Amniotic stem cell (primary cell): ENCODE measurements at regions not wholly inside any gene's neighbourhood (a gene's known extent, or its start where the extent isn't known, plus 50 kb on each side); places are given as distances from the start of the nearest gene placed in this dataset.
"Not testable (repeated sequence)": the region's sequence is repeated elsewhere in the genome, so short reads cannot be mapped to it uniquely, and the experiment has no call there.

Experiments used
- DNase-seq: peaks from one replicate; lab custom pipeline; 2025; lab: John Stamatoyannopoulos, UW

DNA sequence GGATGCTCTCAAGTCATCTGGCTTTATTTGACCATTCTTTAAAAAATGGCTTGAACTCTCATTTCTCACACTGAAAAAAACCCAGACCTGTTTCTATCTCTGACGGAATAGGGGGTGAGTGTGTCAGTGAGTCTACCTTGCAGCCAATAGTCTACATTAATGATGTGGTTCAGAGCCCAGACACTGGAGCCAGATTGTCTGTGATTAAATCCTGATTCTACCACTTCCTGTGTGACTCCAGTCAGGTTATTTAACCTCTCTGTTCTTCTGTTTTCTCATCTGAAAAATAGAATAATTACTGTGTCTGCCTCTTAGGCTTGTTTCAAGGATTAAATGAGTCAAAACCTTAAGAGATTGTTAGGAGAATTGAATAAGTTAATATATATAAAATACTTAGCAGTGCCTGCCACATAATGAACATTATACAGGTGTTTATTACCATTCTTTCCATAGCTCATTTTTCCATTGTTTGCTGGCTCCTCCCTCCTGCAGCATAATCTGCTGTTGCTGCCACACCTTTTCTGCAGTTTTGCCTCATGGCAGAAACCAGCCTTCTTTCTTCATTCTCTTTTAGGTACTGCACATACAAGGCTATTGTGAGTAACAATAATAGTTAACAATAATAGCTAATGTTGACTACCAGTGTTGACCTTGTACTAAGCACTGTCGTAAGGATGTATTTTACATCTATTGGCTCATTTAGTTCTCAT is 157.6 kb upstream of the IVNS1ABP start:
- DNase-seq: no peak

DNA sequence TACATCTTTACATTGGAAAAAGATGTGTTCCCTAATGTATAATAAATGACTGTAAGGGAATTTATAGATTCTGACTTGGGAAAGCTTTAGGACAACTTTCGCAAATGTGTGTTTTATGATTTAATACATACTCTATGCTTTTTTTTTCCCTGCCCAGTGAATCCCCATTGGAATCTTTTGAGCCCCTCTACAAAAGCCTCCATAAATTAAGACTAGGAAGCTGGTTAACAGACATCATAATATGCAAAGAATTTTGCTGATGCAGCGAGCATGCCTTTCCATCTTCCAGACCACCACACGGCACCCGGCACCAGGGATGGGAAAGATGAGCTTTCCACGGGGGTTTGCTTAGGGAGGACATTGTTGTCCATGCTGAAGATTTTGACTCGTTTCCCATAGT is 156.1 kb upstream of the IVNS1ABP start:
- no peak for DNase-seq

DNA sequence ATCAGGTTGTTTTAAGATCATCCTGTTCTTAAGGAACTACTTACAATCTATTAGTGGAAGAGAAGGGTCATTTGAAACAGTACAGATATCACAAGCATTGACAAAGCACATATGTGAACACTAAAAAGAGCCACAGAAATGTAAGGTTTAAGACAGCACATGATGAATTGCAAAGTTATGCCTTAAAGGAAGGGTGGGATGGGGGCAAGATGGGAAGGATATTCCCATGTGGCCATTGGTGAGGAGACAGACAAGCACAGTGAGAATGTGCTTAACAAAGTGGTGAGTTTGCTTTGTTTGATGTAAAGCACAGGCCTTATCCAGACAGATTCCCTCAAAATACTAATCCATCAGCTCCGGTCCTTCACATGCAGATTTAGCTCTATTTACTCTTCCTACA is 151.6 kb upstream of the IVNS1ABP start:
- DNase-seq: no peak

DNA sequence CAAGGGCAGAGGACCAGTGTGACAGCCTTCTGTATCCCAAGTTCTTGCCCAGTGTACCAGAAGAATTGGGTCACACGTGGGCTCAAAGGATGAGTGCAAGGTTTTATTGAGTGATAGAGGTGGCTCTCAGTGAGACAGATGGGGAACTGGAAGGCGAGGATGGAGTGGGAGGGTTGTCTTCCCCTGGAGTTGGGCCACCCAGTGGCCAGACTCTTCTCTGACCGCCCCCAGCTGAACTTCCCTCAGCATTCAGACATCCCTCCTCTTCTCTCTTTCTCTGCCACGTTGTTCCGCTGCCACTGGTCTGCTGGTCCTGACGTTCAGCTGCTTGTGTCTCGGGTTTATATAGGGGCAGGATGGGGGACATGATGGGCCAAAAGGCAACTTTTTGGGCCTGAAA is 150.1 kb upstream of the IVNS1ABP start:
- no peak for DNase-seq

DNA sequence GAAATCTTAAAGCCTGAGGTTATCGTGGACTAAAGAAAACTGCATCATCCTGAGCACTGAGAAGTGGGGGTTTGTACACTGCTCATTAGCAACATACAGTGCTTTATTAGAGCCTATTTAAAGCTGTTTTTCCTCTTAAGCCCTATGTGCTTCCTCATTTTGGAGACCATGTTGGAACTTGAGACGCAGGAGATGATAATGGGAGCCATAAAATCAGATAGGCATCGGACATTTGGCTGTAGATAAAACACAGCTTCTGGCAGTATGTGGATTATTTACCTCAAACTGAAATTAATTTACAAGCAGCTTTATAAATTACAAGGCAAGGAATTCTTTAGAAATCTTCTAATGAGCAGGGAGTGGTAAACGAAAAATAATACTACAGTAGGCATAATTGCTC is 147.7 kb upstream of the IVNS1ABP start:
- DNase-seq: no peak

DNA sequence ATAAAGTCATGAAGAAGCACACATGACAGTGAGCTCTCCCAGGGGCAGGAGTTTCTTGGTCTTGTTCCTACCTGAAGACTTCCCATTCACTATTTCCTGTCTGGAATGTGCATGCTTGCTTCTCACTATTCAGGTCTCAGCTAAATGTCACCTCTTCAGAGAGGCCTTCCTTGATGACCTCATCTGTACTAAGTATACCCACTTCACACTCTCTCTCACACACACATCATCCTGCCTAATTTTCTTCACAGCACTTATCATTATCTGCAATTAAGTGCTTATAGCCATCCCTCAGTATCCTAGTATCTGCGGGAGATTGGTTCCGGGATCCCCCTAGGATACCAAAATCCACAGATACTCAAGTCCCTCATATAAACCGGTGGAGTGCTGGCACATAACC is 146.4 kb upstream of the IVNS1ABP start:
- no peak for DNase-seq

DNA sequence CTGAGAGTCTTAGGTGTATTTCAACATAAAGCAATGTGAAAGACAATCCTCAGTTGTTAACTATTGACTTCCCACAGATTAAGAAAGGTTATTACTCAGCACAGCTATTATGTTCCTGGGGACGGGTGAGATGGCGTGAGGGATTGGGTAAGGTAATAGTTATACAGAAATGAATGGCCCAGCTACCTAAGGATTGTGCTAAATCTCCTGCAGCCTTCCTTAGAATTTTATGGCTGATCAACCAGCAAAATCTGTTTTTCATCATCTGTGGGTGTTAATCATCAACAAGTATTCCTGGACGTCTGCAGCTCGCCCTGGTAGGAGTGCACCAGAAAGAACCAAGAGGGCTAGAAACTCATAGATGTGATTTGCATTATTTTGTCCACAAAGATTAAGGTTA is 146.0 kb upstream of the IVNS1ABP start:
- DNase-seq: no peak

DNA sequence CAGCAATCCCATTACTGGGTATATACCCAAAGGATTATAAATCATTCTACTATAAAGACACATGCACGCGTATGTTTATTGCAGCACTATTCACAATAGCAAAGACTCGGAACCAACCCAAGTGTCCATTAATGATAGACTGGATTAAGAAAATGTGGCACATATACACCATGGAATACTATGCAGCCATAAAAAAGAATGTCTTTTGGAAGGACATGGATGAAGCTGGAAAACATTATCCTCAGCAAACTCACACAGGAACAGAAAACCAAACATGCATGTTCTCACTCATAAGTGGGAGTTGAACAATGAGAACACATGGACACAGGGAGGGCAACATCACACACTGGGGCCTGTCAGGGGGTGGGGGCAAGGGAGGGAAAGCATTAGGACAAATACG is 143.7 kb upstream of the IVNS1ABP start:
- DNase-seq: not testable (repeated sequence)

DNA sequence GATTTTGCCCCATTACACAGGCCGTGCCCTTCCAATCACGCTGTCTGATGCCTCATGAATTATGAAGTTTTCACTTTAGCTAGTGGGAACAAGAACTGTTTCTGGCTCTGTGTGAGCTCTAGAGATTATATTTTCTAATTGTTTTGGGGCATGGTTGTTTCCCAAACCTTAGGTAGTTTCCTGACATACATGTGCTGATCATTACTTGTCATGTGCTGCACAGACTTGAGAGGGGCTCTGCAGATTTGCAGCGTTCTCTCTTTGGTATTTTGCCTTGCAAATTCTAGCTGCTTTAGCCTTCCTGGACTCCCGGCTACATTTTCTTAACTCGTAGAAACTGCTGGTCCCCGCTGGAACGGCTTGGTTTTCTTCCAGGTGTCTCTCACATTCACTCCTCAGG is 142.1 kb upstream of the IVNS1ABP start:
- no peak for DNase-seq

DNA sequence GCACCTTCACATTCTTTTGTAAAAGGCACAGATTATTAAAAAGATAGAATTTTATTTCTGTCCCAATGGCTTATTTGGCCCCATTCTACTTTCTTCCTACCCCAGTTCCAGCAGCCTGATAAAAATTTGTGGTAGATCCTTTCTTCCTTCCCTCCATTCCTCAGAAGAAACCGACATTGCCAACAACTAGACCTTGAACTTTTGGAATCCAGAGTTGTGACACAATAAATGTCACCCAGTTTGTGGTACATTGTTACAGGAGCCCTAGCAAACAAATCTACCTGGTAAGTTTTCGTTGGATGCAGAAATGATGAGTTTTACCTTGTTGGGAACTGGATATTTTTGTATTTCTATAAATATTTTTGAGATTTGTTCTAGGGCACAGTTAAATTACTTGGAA is 141.6 kb upstream of the IVNS1ABP start:
- DNase-seq: no peak

DNA sequence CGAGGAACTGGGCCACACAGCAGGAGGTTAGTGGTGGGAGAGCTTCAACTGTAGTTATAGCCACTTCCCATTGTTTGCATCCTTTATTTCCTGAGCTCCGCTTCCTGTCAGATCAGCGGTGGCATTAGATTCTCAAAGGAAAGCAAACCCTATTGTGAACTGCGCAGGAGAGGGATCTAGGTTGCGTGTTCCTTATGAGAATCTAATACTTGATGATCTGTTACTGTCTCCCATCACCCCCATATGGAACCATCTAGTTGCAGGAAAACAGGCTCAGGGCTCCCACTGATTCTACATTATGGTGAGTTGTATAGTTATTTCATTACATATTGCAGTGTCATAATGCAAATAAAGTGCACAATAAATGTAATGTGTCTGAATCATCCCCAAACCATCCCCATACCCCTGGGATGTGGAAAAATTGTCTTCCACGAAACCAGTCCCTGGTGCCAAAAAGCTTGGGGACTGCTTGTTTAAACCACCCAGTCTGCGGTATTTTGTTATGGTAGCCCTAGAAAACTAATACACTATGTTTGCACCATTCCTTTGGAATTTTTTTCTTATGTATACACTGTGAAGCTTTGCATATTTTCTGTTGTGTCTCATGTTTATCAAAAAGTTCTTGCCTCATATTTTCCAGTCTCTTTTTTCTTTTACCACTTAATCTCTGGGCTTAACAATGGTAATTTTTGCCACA is 136.6 kb upstream of the IVNS1ABP start:
- peak; percentile 42 for DNase-seq

DNA sequence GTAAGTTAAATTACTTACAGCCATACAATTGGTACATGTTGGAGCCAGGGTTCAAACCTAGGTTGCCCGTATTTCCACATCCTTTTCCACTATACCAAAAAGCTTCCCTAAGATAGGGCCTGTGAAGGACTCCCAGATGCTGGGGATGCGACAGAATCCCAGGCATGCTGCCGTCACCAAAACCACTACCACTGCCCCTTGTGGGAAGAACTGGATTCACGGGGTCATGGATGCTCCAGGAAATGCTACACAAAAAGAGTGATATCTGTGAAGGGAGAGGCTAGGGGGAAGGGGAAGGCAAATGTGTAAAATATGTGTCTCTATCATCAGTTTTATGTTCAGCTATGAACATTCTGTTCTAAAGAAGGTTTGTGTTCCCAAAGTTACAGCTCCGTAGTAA is 133.9 kb upstream of the IVNS1ABP start:
- no peak for DNase-seq

DNA sequence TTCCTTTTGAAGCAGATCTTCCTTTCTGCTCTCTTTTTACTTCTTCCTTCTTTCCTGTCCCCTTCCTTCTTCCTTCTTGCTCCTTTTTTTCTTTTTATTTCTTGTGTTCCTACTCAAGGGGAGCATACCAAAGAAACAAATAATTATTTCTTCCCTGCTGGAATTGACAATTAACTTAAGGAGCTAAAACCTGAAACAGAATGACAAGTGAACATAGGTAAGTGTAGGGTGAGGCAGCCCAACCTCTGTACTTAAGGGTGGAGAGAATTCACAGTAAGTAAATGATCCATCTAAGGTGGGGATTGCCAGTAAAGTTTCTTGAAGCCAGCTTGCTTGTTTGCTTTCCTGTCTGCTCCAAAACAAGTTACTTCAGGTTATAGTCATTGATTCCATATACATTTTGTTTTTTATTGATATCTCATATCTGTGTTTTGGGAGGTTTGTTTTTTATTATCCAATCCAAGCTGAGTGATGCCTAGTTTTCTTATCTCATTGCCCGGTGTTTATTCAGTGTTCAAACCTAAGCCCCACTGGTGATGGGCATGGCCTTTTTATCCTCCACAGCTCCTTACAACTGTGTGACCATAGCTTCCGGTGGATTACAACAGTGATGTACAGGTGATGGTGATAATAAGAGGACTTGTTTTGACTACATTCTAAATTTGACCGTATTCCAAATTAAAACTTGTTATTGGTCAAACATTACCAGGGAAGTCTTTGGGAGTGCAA is 133.2 kb upstream of the IVNS1ABP start:
- no peak for DNase-seq

DNA sequence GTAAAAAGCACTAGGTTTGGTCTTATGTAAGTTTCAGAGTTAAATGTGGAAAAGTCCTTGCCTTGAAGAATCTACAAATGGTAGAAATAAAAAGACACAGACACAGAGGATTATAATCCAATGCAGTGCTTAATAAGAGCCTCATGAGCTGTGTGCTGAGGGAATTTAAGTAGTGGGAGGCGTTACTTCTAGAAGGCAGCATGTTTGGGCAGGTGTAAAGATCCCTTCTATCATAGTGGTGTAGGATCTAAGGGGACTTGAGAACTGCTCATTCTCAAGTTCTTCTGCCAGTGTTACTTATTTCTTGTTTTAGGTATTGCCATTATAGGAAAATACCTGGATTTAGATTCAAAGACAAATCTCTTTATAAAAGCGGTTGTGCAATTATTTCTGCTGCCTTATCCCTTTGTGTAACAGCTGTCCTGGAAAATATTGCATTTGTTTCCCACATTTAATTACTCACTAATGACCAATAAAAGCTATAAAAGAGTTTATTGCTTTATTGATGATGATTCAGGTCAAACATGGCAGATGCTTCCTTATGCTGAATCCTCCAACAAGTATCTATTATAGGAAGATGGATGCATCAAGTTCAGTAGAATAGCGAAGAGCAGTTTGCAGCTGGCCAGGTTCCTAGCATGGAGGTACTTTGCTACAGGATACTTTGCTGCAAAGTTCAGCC is 132.5 kb upstream of the IVNS1ABP start:
- no peak for DNase-seq

DNA sequence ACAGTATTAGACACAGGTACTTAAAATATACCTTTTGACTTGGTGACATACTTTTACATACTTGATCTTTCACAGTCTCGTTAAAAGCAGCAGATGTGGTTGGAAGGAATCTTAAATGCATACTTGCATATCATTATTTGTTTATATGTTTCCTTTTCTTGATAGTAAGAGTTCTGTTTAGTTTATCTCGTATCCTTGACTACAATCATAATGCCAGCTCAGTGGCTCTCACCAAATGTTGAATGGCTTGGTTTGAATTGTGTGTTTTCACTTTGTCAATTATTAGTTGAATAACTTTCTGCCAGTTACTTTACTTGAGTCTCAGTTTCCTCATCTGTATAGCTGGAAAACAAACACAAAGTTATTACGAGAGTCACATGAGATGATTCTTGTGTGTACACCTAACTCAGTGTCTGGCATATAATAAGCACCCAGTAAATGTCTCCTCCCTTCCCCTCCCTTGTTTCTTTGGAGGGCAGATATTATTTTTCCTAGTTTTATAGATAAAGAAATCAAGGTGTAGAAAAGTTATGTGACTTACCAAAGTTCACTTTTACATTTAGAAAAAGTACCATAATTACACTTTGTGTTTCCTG is 131.6 kb upstream of the IVNS1ABP start:
- DNase-seq: no peak

DNA sequence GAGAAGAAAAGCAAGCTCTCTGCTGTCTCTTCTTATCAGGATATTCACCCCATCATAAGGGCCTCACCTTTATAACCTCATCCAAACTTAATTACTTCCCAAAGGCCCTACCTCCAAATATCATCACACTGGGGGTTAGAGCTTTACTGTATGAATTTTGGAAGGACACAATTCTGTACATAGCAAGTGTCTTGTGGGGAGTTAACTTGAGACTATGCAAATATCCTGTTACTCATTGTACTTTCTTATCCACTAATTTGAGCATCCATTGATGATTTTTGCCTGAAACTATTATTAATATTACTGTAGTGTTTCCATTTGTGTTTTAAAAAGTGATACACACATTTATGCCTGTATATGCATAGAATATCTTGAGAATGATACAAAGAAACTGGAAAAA is 129.1 kb upstream of the IVNS1ABP start:
- DNase-seq: no peak

DNA sequence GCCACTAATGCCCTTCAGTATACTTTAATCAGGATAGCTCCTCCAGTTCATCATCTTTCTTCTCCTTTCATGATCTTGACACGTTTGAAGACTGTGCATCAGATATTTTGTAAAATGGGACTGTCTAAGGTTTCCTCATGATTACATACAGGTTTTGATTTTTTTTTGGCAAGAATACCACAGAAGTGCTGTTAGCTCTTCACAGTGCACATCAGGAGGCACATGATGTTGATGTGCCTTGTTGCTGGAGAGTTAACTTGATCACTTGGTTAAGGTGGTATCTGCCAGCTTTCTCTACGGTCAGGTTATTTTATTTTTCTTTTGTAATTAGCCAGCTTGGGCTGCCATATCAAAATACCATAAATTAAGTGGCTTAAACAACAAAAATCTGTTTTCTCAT is 128.6 kb upstream of the IVNS1ABP start:
- DNase-seq: no peak

DNA sequence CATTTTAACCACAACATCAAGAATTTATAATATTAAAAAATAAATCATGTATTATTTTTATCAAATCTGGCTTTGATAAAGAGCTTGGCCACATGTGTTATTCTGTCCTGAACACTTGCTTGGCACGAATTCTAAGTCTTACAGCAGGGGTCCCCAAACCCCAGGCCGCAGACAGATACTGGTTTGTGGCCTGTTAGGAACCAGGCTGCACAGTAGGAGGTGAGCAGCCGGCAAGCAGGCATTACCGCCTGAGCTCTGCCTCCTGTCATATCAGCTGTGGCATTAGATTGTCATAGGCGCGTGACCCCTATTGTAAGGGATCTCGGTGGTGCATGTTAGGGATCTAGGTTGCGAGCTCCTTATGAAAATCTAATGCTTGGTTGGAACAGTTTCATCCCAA is 127.6 kb upstream of the IVNS1ABP start:
- DNase-seq: no peak

DNA sequence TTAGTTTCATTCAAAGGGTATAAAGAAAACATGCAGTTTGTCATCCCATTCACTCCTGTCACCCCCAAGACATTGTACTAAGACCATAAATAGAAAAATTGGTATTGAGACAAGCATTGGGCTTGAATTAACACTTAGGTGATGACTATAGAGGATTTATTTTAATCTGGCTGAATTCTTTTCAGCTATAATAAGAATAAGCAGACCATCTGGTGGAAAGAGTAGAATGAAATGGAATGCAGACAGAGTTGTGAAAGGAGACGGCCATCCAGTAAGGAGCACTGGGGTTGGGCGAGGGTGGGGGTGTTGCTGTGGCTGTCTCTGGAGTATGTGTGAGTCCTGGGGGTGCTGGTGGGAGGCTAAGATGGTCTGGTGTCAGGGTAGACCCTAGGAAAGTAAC is 125.0 kb upstream of the IVNS1ABP start:
- DNase-seq: no peak

DNA sequence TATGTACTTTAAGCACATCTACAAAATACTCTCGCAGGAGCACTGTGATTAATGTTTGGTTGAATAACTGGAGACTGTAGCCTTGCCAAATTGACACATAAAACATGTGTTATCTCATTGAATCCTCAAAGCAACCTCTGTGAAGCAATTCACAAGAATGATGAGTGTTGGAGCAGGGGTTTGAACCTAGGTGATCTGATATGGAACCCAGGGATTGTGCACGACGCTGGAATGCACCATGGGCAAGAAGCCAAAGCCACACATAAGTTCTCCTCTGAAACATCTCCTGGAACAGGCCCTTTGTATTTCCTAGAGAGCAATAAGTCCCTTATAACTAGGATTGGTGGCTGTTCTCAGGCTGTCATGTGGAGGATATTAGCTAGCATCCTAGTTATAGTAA is 124.6 kb upstream of the IVNS1ABP start:
- DNase-seq: peak; percentile 10

DNA sequence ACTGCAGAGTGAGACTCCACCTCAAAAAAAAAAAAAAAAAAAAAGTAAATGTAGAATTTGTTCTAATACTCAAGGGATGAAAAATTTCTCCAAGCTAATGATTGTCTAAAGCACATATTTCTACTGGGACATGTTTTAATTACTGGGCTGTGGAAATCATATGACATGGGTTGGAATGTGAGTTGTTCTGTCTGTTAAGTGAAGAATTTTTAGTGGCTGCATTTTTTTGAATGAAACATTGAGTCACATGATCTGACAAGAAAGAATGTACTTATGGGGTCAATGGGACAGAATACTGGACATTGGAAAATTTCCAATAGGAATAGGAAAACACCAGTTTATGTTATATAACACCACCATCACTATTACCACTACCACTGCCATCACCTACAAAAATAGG is 123.8 kb upstream of the IVNS1ABP start:
- DNase-seq: no peak

DNA sequence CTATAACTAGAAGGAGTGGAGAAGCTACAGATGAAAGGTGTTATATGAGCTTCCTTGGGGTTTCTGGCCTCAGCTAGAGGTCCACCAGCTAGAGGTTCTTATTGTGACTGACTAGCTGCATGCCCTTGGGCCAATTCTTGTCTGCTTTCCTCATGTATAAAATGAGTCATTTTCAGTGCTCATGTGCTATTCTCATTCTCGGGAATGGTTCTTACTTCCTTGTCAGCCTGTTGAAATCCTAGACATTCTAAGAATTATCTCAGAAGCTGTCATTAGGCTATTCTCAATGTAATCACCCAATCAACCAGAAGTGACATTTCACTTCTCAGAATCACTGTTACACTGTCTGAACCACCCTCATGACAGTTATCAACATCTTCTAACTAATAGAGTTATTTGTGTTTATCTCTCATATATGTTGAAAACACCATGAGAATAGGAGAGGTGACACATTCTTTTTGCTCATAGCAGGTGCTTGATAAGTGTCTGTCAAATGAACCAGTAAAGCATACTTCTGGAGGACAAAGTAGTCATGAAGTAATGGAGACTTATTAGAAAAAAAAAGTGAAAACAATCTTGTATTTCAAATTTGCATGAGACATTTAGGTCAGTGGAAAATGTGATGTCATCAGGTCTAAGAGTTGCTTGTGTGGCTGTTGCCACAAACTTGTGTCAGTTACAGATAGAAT is 122.8 kb upstream of the IVNS1ABP start:
- peak; percentile 85 for DNase-seq
